Vagina (tissue), 2 donors: ENCODE measurements at regions not wholly inside any gene's neighbourhood (a gene's known extent, or its start where the extent isn't known, plus 50 kb on each side); places are given as distances from the start of the nearest gene placed in this dataset.

Source experiments
- POLR2A ChIP-seq, 2 donors: fragments of 450-650 bp; IDR thresholded peaks; one replicate each; pipeline ENCODE4 v1.6.1; 2017; ENCODE audit warnings: antibody characterized with exemption in 2 of 2, mild to moderate bottlenecking in 2 of 2, moderate library complexity in 2 of 2
- POLR2AphosphoS5 ChIP-seq, 2 donors: sonication (generic); formaldehyde crosslinking; IDR thresholded peaks; one replicate each; pipeline ENCODE4 v1.9.0; 2017; ENCODE audit warnings: antibody characterized with exemption in 2 of 2, mild to moderate bottlenecking in 2 of 2, low read depth in 1 of 2; ENCODE audit not compliant: insufficient read depth in 1 of 2
- TF ChIP-seq, protein P1 (sequence below), 3 experiments: fragments of 450-650 bp in 2 of 3; fragments of 200-600 bp in 1 of 3; sonication (generic) in 1 of 3; IDR thresholded peaks; one replicate each; pipeline ENCODE4 v1.5.1; 2017 to 2019; ENCODE audit warnings: antibody characterized with exemption in 3 of 3, mild to moderate bottlenecking in 2 of 3, moderate library complexity in 2 of 3

DNA sequence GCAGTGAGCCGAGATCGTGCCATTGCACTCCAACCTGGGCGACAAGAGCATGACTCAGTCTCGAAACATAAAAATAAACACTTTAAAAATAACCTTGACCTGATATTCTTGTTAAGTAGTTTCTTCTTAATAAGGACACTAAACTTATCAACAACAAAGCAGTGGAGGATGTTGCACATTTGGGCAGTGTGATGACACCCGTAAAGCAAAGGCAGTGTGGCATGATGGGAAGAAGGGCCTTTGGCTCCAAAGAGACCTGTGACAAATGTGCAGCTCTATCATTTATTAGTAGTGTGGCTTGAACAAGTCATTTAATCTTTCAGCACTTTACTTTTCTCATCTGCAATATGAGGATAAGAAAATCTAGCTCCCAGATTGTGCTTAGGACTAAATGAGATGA lies 348.0 kb upstream of the PLD5 start:
- TF ChIP-seq POLR2A (IDR thresholded peaks at IDR 0.05) (no peak), POLR2AphosphoS5 (IDR thresholded peaks at IDR 0.05; ENCODE audit: insufficient read depth in 1 of 2, low read depth in 1 of 2) (no peak)
- TF ChIP-seq, protein P1, sequence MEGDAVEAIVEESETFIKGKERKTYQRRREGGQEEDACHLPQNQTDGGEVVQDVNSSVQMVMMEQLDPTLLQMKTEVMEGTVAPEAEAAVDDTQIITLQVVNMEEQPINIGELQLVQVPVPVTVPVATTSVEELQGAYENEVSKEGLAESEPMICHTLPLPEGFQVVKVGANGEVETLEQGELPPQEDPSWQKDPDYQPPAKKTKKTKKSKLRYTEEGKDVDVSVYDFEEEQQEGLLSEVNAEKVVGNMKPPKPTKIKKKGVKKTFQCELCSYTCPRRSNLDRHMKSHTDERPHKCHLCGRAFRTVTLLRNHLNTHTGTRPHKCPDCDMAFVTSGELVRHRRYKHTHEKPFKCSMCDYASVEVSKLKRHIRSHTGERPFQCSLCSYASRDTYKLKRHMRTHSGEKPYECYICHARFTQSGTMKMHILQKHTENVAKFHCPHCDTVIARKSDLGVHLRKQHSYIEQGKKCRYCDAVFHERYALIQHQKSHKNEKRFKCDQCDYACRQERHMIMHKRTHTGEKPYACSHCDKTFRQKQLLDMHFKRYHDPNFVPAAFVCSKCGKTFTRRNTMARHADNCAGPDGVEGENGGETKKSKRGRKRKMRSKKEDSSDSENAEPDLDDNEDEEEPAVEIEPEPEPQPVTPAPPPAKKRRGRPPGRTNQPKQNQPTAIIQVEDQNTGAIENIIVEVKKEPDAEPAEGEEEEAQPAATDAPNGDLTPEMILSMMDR (IDR thresholded peaks at IDR 0.05), result no peak
